ENCODE measurements at regions not wholly inside any gene's neighbourhood (a gene's known extent, or its start where the extent isn't known, plus 50 kb on each side); places are given as distances from the start of the nearest gene placed in this dataset.
A peak's percentile ranks its signal among the peaks of the same experiment; 100 is the strongest.
"Not testable (repeated sequence)": the region's sequence is repeated elsewhere in the genome, so short reads cannot be mapped to it uniquely, and the experiment has no call there.

GRCh38 chr11:27227736-27228135, 135.3 kb downstream of the CCDC34 start:
- in situ Hi-C loops (cut with MboI; ENCODE audit: low sequenced_read_pairs in 4 of 4) (no loop called here), intact Hi-C loops (cut with DNase I; ENCODE audit: low total_unique reads) (no loop called here)
- ATAC-seq (no peak), DNase-seq (no peak)
- H3K27ac ChIP-seq, result no peak overlapping the region
- peaks cover 11 to 13% of the 10 kb centered on the region in 2 donors for H3K4me1 ChIP-seq
- H3K4me3 ChIP-seq, result no peak overlapping the region
- no peak for TF ChIP-seq CTCF (IDR thresholded peaks at IDR 0.05 in 4 of 5, conservative IDR thresholded peaks at IDR 0.05 in 1 of 5)
- no peak for TF ChIP-seq POLR2A (IDR thresholded peaks at IDR 0.05)
- H3K36me3 ChIP-seq, result no peaks in the 10 kb centered on the region
- H3K27me3 ChIP-seq, result no peaks in the 10 kb centered on the region
- H3K9me3 ChIP-seq, result no peaks in the 10 kb centered on the region

DNA sequence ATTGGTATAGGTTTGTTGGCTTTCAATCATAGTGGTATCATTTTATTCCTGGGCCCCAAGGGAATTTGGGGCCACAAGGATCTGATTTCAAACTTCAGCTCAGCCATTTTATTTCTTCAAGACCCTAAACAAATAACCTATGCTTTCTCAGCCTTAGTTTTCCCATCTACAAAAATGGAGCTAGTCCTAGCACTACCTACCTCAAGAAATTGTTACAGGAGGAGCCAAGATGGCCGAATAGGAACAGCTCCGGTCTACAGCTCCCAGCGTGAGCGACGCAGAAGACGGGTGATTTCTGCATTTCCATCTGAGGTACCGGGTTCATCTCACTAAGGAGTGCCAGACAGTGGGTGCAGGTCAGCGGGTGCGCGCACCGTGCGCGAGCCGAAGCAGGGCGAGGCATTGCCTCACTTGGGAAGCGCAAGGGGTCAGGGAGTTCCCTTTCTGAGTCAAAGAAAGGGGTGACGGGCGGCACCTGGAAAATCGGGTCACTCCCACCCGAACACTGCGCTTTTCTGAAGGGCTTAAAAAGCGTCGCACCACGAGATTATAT, 143.5 kb downstream of the CCDC34 start:
- not testable (repeated sequence) for DNase-seq, H3K9me3 ChIP-seq, ATAC-seq, H3K36me3 ChIP-seq, H3K4me3 ChIP-seq, H3K27me3 ChIP-seq, H3K27ac ChIP-seq
- intact Hi-C loops (cut with DNase I; ENCODE audit: low total_unique reads) (loop anchor here (5.0 kb wide), 1 partner anchor 888 kb away; the partner anchor contains the start of genes KIF18A and METTL15), in situ Hi-C loops (cut with MboI; ENCODE audit: low sequenced_read_pairs in 4 of 4) (loop anchor here in 1 of 4 donors (10.0 kb wide), 1 partner anchor 55 kb away; no protein-coding TSS in a partner anchor)
- H3K4me1 ChIP-seq, result peaks cover 40 to 44% of the 10 kb centered on the region in 2 donors

DNA sequence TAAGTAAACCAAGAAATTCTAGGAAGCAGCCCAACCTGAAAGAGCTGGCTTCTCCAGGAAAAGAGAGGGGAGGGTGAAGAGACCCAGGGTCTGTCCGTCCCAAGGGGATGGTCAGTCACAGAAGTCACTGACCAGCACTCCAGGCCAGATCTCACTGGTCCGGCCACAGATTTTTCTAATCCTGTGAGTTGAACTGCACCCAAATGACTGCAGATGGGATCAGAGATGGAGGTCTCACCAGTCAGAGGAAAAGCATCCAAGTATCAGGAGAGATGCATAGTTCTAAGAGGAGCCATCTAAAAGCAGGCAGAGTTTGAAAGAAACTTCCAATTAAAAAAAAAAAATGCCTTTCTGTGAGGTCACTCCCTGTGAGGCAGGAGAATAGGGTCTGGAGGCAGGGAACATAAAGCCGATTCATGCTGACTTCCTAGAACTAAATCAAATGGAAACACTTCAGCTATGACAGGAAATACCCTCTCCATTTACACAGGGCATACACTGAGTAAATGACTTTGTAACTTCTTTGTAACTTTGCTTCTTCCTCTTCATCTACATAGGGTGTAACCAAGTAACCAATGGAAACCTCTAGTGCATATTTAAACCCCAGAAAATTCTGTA, 144.5 kb downstream of the CCDC34 start:
- intact Hi-C loops (cut with DNase I; ENCODE audit: low total_unique reads) (loop anchor here (5.0 kb wide), 1 partner anchor 889 kb away; the partner anchor contains the start of genes KIF18A and METTL15), in situ Hi-C loops (cut with MboI; ENCODE audit: low sequenced_read_pairs in 4 of 4) (loop anchor here in 1 of 4 donors (10.0 kb wide), 1 partner anchor 56 kb away; no protein-coding TSS in a partner anchor)
- Histone ChIP-seq H3K36me3 (no peaks in the 10 kb centered on the region), H3K4me1 (peaks cover 45 to 46% of the 10 kb centered on the region in 2 donors), H3K4me3 (no peak overlapping the region), H3K9me3 (no peaks in the 10 kb centered on the region), H3K27me3 (no peaks in the 10 kb centered on the region), H3K27ac (peak overlapping the region; percentile 50 to 80 (median 70))
- TF ChIP-seq CTCF (IDR thresholded peaks at IDR 0.05 in 4 of 5, conservative IDR thresholded peaks at IDR 0.05 in 1 of 5) (no peak), POLR2A (IDR thresholded peaks at IDR 0.05) (no peak)
- DNase-seq, result no peak
- no peak for ATAC-seq

DNA sequence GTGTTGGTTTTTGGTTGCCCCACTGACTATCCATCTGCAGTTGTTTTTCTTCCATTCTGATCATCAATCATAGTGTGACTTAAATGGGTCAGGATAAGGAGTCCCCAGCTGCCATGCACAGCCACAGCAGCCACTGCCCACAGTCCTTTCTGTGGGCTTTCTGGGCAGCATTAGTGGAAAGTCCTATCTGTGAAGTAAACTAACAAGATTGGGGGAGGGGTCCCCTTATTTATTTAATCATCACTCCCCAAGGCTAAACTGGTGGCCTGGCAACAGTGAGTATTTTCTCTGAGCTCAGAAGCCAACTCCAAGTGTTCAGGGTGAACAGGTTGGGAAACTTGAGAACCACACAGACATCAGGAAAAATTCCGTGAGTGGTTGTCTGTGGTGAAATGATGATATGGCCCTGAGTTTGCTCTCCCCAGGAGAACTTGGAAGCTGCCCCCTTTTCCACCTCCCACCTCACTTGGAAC, 145.0 kb downstream of the CCDC34 start:
- H3K27ac ChIP-seq, result peak overlapping the region; percentile 50 to 80 (median 70)
- TF ChIP-seq POLR2A (IDR thresholded peaks at IDR 0.05) (no peak), CTCF (IDR thresholded peaks at IDR 0.05 in 4 of 5, conservative IDR thresholded peaks at IDR 0.05 in 1 of 5) (no peak)
- intact Hi-C loops (cut with DNase I; ENCODE audit: low total_unique reads), result loop anchor here (5.0 kb wide), 1 partner anchor 889 kb away; the partner anchor contains the start of genes KIF18A and METTL15
- DNase-seq (no peak), ATAC-seq (peak; percentile 24 to 76)
- in situ Hi-C loops (cut with MboI; ENCODE audit: low sequenced_read_pairs in 4 of 4), result loop anchor here in 1 of 4 donors (10.0 kb wide), 1 partner anchor 57 kb away; no protein-coding TSS in a partner anchor
- no peaks in the 10 kb centered on the region for H3K36me3 ChIP-seq
- H3K4me1 ChIP-seq, result peaks cover 50 to 52% of the 10 kb centered on the region in 2 donors
- H3K27me3 ChIP-seq, result no peaks in the 10 kb centered on the region
- H3K4me3 ChIP-seq, result no peak overlapping the region
- H3K9me3 ChIP-seq, result no peaks in the 10 kb centered on the region

DNA sequence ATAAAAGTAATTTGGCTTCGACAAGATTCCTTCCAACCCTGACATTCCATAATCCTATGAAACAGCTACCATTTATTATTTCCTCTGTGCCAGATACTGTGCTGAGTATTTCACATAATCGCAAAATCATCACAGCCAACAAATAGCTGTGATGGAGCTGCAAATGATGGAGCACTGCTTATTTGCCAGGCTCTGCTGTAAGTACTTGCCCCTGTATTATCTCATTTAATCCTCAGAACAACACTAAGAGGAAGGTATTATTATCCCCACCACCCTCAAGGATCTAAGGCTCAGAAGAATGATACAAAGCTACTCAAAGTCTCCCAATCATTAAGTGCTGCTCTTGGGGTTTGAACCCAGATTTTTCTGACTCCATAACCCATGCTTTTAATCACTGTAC, 145.5 kb downstream of the CCDC34 start:
- Histone ChIP-seq H3K4me3 (no peak overlapping the region), H3K9me3 (no peaks in the 10 kb centered on the region), H3K36me3 (no peaks in the 10 kb centered on the region), H3K27me3 (no peaks in the 10 kb centered on the region), H3K4me1 (peaks cover 51 to 54% of the 10 kb centered on the region in 2 donors), H3K27ac (peak overlapping the region; percentile 50 to 80 (median 70))
- ATAC-seq (no peak), DNase-seq (no peak)
- TF ChIP-seq POLR2A (IDR thresholded peaks at IDR 0.05) (no peak), CTCF (IDR thresholded peaks at IDR 0.05 in 4 of 5, conservative IDR thresholded peaks at IDR 0.05 in 1 of 5) (no peak)
- in situ Hi-C loops (cut with MboI; ENCODE audit: low sequenced_read_pairs in 4 of 4) (loop anchor here in 1 of 4 donors (10.0 kb wide), 1 partner anchor 57 kb away; no protein-coding TSS in a partner anchor), intact Hi-C loops (cut with DNase I; ENCODE audit: low total_unique reads) (loop anchor here (5.0 kb wide), 1 partner anchor 890 kb away; the partner anchor contains the start of genes KIF18A and METTL15)

Measured in gastrocnemius medialis (tissue), 4 donors.